ENCODE measurements at regions not wholly inside any gene's neighbourhood (a gene's known extent, or its start where the extent isn't known, plus 50 kb on each side); places are given as distances from the start of the nearest gene placed in this dataset.

GRCh38 chr1:199184180-199184579, 545.3 kb downstream of the PTPRC start:
- H3K9me3 ChIP-seq (ENCODE audit: low read length), result no peaks in the 10 kb centered on the region
- H3K4me3 ChIP-seq (ENCODE audit: low read length), result no peak overlapping the region
- TF ChIP-seq MXI1 (conservative IDR thresholded peaks at IDR 0.05; ENCODE audit: poor library complexity, severe bottlenecking) (no peak), EZH2 (IDR thresholded peaks at IDR 0.05; ENCODE audit: borderline replicate concordance, insufficient read depth, low read length, poor library complexity, severe bottlenecking) (no peak), REST (IDR thresholded peaks at IDR 0.05; ENCODE audit: borderline replicate concordance) (no peak), SMC3 (conservative IDR thresholded peaks at IDR 0.05; ENCODE audit: poor library complexity) (no peak), TAF1 (IDR thresholded peaks at IDR 0.05; ENCODE audit: low read depth) (no peak), RAD21 (conservative IDR thresholded peaks at IDR 0.05) (no peak), EP300 (conservative IDR thresholded peaks at IDR 0.05; ENCODE audit: poor library complexity, severe bottlenecking) (no peak), CTCF (IDR thresholded peaks at IDR 0.05; ENCODE audit: poor library complexity, severe bottlenecking) (no peak), POLR2AphosphoS5 (IDR thresholded peaks at IDR 0.05) (no peak)
- H3K9me2 ChIP-seq (ENCODE audit: insufficient read depth, low read length), result no peaks in the 10 kb centered on the region
- no peak overlapping the region for H3K4me2 ChIP-seq (ENCODE audit: low read length)
- H3K27ac ChIP-seq (ENCODE audit: low read length), result no peak overlapping the region
- H3K79me2 ChIP-seq (replicated peaks; ENCODE audit: insufficient read depth, low read length), result no peaks in the 10 kb centered on the region
- no peaks in the 10 kb centered on the region for H4K20me1 ChIP-seq (ENCODE audit: insufficient read depth)
- H3K36me3 ChIP-seq (ENCODE audit: insufficient read depth, low read length), result no peaks in the 10 kb centered on the region
- H3F3A ChIP-seq (ENCODE audit: insufficient read depth, low read length, poor library complexity, severe bottlenecking), result no peaks in the 10 kb centered on the region
- H3K9ac ChIP-seq (ENCODE audit: low read length), result no peak overlapping the region
- H3K27me3 ChIP-seq (ENCODE audit: insufficient read depth, low read depth, low read length), result no peaks in the 10 kb centered on the region
- no peak overlapping the region for H2AFZ ChIP-seq (ENCODE audit: low read depth, low read length)

GRCh38 chr1:199194862-199195261, 556.0 kb downstream of the PTPRC start:
- Histone ChIP-seq H3K9ac (ENCODE audit: low read length) (no peak overlapping the region), H4K20me1 (ENCODE audit: insufficient read depth) (no peaks in the 10 kb centered on the region), H3K27me3 (ENCODE audit: insufficient read depth, low read depth, low read length) (no peaks in the 10 kb centered on the region), H3K4me2 (ENCODE audit: low read length) (no peak overlapping the region), H3F3A (ENCODE audit: insufficient read depth, low read length, poor library complexity, severe bottlenecking) (no peaks in the 10 kb centered on the region), H3K27ac (ENCODE audit: low read length) (no peak overlapping the region), H3K9me2 (ENCODE audit: insufficient read depth, low read length) (no peaks in the 10 kb centered on the region), H3K9me3 (ENCODE audit: low read length) (no peaks in the 10 kb centered on the region), H3K79me2 (replicated peaks; ENCODE audit: insufficient read depth, low read length) (no peaks in the 10 kb centered on the region), H3K36me3 (ENCODE audit: insufficient read depth, low read length) (no peaks in the 10 kb centered on the region), H2AFZ (ENCODE audit: low read depth, low read length) (no peak overlapping the region), H3K4me3 (ENCODE audit: low read length) (no peak overlapping the region)
- no peak for TF ChIP-seq REST (IDR thresholded peaks at IDR 0.05; ENCODE audit: borderline replicate concordance)
- no peak for TF ChIP-seq MXI1 (conservative IDR thresholded peaks at IDR 0.05; ENCODE audit: poor library complexity, severe bottlenecking)
- TF ChIP-seq RAD21 (conservative IDR thresholded peaks at IDR 0.05), result no peak
- TF ChIP-seq TAF1 (IDR thresholded peaks at IDR 0.05; ENCODE audit: low read depth), result no peak
- TF ChIP-seq EZH2 (IDR thresholded peaks at IDR 0.05; ENCODE audit: borderline replicate concordance, insufficient read depth, low read length, poor library complexity, severe bottlenecking), result no peak
- TF ChIP-seq EP300 (conservative IDR thresholded peaks at IDR 0.05; ENCODE audit: poor library complexity, severe bottlenecking), result no peak
- no peak for TF ChIP-seq CTCF (IDR thresholded peaks at IDR 0.05; ENCODE audit: poor library complexity, severe bottlenecking)

All from neural cell (in vitro differentiated cells).